HG03432 (cell line): ENCODE measurements at regions not wholly inside any gene's neighbourhood (a gene's known extent, or its start where the extent isn't known, plus 50 kb on each side); places are given as distances from the start of the nearest gene placed in this dataset.

Source experiments
- ATAC-seq: cut with Tn5 transposase; IDR thresholded peaks from one replicate; pipeline ENCODE4 v1.9.1; 2021; ENCODE audit warnings: mild to moderate bottlenecking, moderate library complexity; ENCODE audit not compliant: unreplicated experiment

DNA sequence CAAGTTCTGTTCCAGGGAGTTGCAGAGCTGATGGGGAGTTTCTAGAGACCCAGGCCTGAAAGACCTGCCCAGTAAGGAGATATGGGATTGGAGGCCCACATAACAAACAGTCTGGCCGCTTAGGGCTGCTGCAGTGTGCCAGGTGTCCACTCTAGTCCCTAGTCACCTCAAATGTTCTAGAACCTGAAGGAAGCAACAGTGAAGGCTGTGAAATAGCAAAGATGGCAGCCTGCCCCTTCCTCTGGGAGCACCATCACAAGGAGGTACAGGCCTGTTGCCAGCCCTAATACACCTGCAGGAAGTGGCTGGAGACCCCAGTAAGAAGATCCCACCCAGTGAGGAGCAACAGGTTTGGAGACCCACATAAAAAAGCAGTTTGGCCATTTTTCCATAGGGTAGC, 783.8 kb upstream of the EDIL3 start:
- ATAC-seq: no peak

- no peak for ATAC-seq
Measured at GRCh38 chr5:85170183-85170582, 785.5 kb upstream of the EDIL3 start.

DNA sequence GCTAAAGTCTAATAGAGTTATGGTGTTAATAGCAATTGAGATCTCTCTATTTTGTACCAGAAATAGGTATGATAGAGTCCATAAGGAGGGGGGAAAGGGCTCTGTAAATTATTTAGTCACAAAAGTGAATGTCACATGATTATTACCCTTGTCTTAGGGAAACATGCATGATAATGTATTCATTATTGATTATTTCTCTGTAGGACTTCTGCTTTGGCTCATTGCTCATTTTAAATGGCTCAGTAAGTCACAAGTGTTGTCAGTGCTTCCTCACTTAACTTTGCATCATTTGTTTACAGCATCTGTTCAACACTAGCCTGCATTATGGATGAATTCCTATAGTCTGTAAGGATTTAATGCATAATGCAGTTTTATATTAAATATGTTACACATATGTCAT, 788.8 kb upstream of the EDIL3 start:
- no peak for ATAC-seq

- no peak for ATAC-seq
Measured at GRCh38 chr5:85182344-85182743, 797.7 kb upstream of the EDIL3 start.

GRCh38 chr5:85204289-85204688, 819.6 kb upstream of the EDIL3 start:
- no peak for ATAC-seq

- peak; percentile 61 for ATAC-seq
Measured at GRCh38 chr5:85205430-85205829, 820.8 kb upstream of the EDIL3 start.

DNA sequence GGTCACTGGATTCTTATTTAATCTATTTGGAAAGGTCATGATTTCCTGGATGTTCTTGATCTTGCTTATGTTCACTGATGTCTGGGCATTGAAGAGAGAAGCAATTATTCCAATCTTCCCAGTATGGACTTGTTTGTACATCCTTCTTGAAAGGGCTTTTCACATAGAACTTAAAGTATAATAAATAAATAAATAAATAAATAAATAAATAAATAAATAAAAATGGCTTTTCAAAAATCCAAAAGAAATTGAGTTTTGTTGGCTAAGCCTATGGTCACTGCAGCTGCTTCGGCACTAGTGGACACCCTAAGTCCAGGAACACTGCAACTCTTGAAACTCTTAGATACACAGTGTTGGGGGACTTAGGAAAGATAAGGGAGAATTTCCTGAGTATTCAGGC, 840.7 kb upstream of the EDIL3 start:
- ATAC-seq: no peak

GRCh38 chr5:85249204-85249603, 864.5 kb upstream of the EDIL3 start:
- ATAC-seq: no peak

DNA sequence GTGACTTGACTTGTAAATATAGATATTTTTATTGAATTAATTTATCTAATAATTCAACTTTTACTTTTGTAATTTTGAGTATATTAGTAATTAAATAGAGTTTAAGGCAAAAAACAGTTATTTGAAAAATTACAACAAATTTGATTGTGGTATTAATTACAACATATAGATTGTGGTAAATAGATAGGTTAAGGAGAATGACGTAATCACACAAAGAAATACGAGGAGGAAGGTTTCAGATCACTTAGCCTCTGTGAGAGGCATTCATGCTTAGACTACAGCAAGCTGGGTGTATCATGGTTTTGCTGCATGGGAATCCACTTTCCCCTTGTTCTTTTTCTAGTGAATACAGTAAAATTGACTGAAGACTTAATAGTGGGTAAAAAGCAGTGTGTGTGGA, 878.4 kb upstream of the EDIL3 start:
- no peak for ATAC-seq

DNA sequence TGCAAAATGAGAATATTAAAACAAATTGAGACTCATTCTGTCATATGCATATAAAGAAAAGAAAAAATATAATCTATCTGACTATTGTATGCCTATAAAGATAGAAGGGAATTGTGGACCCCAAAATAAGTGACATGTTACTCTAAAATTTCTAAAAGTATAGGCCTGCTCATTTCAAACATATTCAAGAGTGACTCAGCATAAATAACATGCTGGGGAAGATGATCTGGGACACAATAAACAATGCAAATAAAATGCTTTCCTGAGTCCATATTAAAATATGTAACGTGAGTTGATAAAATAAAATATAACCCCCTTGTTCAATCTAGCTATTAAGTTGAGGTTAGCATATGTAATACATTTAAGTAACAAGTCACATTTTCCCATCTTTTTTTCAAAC, 882.0 kb upstream of the EDIL3 start:
- ATAC-seq: no peak

GRCh38 chr5:85268194-85268593, 883.5 kb upstream of the EDIL3 start:
- ATAC-seq: no peak

DNA sequence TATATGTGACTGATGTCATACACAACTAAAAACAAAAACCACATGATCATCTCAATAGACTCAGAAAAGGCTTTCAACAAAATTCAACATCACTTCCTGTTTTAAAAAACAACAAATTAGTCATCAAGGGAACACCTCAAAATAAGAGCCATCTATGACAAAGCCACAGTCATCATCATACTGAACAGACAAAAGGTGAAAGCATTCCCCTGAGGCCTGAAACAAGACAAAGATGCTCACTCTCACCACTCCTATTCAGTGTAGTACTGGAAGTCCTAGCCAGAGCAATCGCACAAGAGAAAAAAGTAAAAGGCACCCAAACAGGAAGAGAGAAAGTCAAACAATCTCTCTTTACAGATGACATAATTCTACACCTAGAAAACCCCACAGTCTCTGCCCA, 893.5 kb upstream of the EDIL3 start:
- peak; percentile 99 for ATAC-seq

DNA sequence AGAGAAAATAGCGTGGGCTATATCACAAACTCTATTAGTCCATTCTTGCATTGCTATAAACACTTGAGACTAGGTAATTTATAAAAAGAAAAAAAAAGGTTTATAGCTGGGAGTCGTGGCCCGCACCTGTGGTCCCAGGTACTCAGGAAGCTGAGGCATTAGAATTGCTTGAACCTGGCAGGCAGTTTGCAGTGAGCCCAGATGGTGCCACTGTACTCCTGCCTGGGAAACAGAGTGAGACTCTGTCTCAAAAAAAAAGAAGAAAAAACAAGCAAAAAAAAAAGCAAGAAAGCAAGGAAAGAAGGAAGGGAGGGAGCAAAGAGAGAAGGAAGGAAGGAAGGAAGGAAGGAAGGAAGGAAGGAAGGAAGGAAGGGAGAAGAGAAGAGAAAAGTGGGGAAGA, 904.2 kb upstream of the EDIL3 start:
- no peak for ATAC-seq

DNA sequence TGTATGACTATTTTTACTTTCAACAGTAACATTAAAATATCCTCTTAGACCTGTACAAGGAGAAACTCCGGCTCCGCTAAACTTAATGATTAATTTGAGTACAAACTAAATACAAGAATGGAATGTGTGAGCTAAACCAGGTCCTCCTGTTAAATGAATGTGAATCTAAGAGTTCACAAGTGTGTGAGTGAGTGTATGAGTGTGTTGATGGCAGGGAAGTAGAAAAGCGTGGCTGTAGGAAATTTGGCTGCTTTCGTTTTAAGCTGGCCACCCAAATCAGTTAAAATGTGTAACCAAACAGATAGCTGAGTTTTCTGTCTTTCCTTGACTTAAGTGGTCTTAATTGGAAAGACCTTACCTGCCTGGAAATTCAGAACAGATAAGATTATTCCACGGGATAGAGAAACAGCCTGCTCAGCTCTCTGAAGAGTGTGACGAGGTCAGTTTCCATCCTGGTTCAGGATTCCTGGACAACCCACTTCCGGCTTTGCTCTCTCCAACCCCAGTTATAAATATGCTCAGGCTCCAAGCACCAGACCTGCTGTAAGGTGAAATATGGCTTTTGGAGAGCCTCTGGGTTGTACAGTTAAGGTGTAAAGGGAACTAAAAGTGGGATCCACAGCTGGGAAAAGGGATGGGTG, 908.6 kb upstream of the EDIL3 start:
- ATAC-seq: no peak

DNA sequence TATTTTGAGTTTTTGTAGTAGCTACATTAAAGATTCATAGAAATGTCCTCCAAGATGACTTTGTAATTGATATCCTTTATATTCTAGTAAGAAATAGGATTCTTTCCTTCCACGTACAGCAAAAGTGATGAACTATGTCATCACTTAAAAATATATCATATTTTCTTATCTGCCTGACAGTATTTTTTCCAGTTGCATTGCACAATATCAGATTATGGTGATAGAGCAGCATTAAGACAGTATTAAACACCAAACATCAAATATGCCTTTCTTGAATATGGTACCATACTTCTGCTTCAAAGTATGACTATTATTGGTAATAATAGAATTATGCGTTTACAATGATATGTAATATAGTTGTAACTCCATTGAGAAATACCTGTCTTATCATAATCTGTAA, 919.8 kb upstream of the EDIL3 start:
- no peak for ATAC-seq

DNA sequence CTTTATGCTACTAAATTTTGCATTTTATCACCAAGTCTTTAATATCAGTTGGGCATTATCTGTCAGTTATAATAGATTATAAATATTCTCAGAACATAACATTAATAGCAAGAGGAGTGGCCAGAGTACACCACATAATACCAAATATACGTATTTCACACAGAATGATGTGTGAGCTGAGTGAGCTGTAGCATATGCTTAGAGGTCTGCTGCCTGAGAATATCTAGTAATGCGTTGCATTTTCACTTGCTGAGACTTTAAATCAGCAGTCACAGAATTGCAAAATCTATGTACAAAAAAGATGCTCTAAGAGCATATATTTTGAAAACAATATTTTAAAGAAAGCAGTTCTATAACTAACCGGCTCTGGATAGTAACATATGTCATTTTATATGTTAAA, 921.1 kb upstream of the EDIL3 start:
- ATAC-seq: no peak

DNA sequence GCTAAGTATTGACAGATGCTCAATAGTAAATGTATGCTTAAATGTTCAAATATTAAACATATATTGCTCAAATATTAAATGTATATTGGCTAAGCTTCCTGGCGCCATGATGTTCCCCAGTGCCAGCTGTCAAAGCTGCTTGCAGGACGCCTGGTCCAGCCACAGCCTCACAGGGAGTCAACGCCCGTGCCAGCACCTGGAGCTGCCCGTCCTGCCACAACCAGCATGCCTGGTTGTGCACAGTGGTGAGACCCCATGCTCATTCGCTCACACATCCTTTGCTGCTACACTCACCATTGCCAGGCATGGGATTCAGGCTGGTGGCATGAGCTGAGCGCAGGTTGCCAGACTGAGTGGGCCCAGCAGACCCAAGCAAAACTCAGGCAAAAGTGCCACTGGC, 926.9 kb upstream of the EDIL3 start:
- ATAC-seq: no peak

GRCh38 chr5:85320495-85320894, 935.8 kb upstream of the EDIL3 start:
- ATAC-seq: no peak

GRCh38 chr5:85333276-85333675, 948.6 kb upstream of the EDIL3 start:
- ATAC-seq: no peak

DNA sequence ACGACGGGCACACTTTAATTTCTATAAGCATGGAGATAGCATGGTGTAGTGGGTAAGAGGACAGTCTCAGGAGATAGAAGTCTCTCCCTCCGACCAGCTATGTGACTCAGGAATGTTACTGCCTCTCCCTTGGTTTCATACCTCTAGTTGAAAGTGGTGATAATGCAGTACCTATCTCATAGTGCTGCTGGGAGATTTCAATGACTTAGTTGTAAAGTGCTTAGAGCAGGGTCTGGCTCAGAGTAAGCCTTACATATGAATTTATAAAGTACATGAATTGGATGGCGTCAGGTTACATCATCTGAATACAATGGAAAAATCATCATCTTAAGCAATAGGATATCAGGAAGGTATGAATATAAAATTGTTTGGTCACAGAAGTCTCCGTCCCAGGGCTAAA, 952.8 kb upstream of the EDIL3 start:
- no peak for ATAC-seq

DNA sequence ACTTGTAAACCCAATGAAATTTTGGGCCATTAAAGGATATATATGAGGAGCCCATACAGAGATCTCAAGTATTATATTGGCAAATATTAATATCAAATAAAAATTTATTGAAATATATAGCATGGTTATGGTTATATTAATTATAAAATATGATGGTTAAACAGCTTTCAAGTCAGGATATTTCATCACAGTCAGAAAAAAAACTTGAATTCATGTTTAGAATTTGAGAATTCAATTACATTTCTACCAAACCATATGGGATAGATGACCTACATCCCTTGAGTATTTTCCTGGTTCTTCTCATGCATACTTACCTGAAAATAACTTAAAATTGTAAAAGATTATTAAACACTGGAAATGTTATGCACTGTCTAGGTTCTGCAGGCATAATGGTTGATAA, 956.1 kb upstream of the EDIL3 start:
- no peak for ATAC-seq

GRCh38 chr5:85345818-85346217, 961.1 kb upstream of the EDIL3 start:
- ATAC-seq: no peak

DNA sequence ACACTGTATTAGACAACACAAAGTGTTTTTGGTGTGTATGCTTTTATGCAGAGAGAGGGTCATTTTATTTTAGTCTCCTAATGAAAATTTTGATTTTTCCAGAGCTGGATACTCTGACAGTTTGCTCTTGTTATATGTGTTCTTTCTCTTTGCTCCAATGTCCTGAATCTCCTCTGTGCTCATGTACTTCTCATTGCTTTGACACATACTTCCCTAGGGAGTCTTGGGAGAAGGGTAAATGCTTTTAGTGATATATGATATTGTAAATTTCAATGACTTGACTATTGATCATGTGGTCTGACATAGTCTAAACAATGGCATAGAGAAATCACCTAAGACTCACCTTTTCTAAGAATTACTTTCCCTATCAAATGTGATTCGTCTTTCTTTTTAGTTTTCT, 972.6 kb upstream of the EDIL3 start:
- ATAC-seq: no peak

GRCh38 chr5:85375525-85375924, 990.8 kb upstream of the EDIL3 start:
- peak; percentile 87 for ATAC-seq
